ENCODE measurements at regions not wholly inside any gene's neighbourhood (a gene's known extent, or its start where the extent isn't known, plus 50 kb on each side); places are given as distances from the start of the nearest gene placed in this dataset.
A peak's percentile ranks its signal among the peaks of the same experiment; 100 is the strongest.

- intact Hi-C loops (cut with DNase I; ENCODE audit: low total_unique reads) = no loop called here
- H3K27ac ChIP-seq = no peak overlapping the region
- DNase-seq = no peak
- TF ChIP-seq CTCF (IDR thresholded peaks at IDR 0.05) = no peak
- no peak for TF ChIP-seq POLR2A (IDR thresholded peaks at IDR 0.05)
- H3K27me3 ChIP-seq = no peaks in the 10 kb centered on the region
- no peaks in the 10 kb centered on the region for H3K9me3 ChIP-seq
- H3K36me3 ChIP-seq (ENCODE audit: low read depth, missing control alignments) = no peaks in the 10 kb centered on the region
- WGBS, 2 donors = 100% methylated on average over 1 of the region's 1 CpG
- no peak overlapping the region for H3K4me3 ChIP-seq
- H3K4me1 ChIP-seq = no peaks in the 10 kb centered on the region
Measured at GRCh38 chr6:80566361-80566760, 459.9 kb downstream of the BCKDHB start.

- Histone ChIP-seq H3K9me3 (no peaks in the 10 kb centered on the region), H3K4me1 (no peaks in the 10 kb centered on the region), H3K27ac (no peak overlapping the region), H3K4me3 (no peak overlapping the region), H3K27me3 (no peaks in the 10 kb centered on the region), H3K36me3 (ENCODE audit: low read depth, missing control alignments) (no peaks in the 10 kb centered on the region)
- DNase-seq = no peak
- TF ChIP-seq POLR2A (IDR thresholded peaks at IDR 0.05) (no peak), CTCF (IDR thresholded peaks at IDR 0.05) (no peak)
- 66 to 77% methylated on average over 5 of the region's 5 CpGs for WGBS, 2 donors
- intact Hi-C loops (cut with DNase I; ENCODE audit: low total_unique reads) = no loop called here
Measured at GRCh38 chr6:80553071-80553740, 446.7 kb downstream of the BCKDHB start.

- Histone ChIP-seq H3K27me3 (no peaks in the 10 kb centered on the region), H3K4me3 (no peak overlapping the region), H3K4me1 (no peaks in the 10 kb centered on the region), H3K9me3 (no peaks in the 10 kb centered on the region), H3K36me3 (ENCODE audit: low read depth, missing control alignments) (no peaks in the 10 kb centered on the region), H3K27ac (no peak overlapping the region)
- intact Hi-C loops (cut with DNase I; ENCODE audit: low total_unique reads) = no loop called here
- 82 to 83% methylated on average over 4 of the region's 4 CpGs for WGBS, 2 donors
- no peak for DNase-seq
- TF ChIP-seq CTCF (IDR thresholded peaks at IDR 0.05) = no peak
- TF ChIP-seq POLR2A (IDR thresholded peaks at IDR 0.05) = no peak
Measured at GRCh38 chr6:80550748-80551147, 444.3 kb downstream of the BCKDHB start.

GRCh38 chr6:80550281-80550680 is 443.8 kb downstream of the BCKDHB start:
- DNase-seq = no peak
- Histone ChIP-seq H3K27me3 (no peaks in the 10 kb centered on the region), H3K36me3 (ENCODE audit: low read depth, missing control alignments) (no peaks in the 10 kb centered on the region), H3K4me3 (no peak overlapping the region), H3K4me1 (no peaks in the 10 kb centered on the region), H3K9me3 (no peaks in the 10 kb centered on the region), H3K27ac (no peak overlapping the region)
- intact Hi-C loops (cut with DNase I; ENCODE audit: low total_unique reads) = no loop called here
- WGBS, 2 donors = 39 to 49% methylated on average over 2 of the region's 2 CpGs
- TF ChIP-seq POLR2A (IDR thresholded peaks at IDR 0.05) = no peak
- TF ChIP-seq CTCF (IDR thresholded peaks at IDR 0.05) = no peak

GRCh38 chr6:80548532-80548931 is 442.1 kb downstream of the BCKDHB start:
- no peak for TF ChIP-seq CTCF (IDR thresholded peaks at IDR 0.05)
- TF ChIP-seq POLR2A (IDR thresholded peaks at IDR 0.05) = no peak
- Histone ChIP-seq H3K36me3 (ENCODE audit: low read depth, missing control alignments) (no peaks in the 10 kb centered on the region), H3K27ac (no peak overlapping the region), H3K4me3 (no peak overlapping the region), H3K27me3 (no peaks in the 10 kb centered on the region), H3K4me1 (peaks cover 4% of the 10 kb centered on the region), H3K9me3 (no peaks in the 10 kb centered on the region)
- 73 to 74% methylated on average over 6 of the region's 6 CpGs for WGBS, 2 donors
- intact Hi-C loops (cut with DNase I; ENCODE audit: low total_unique reads) = no loop called here
- DNase-seq = peak; percentile 32

All from testis (tissue), 2 donors.